Esophagus muscularis mucosa (tissue), 3 donors: ENCODE measurements at regions not wholly inside any gene's neighbourhood (a gene's known extent, or its start where the extent isn't known, plus 50 kb on each side); places are given as distances from the start of the nearest gene placed in this dataset.

ENCODE experiments used
- CTCF ChIP-seq, 3 experiments: fragments of 200-600 bp in 2 of 3; fragments of 450-650 bp in 1 of 3; sonication (generic) in 2 of 3; IDR thresholded peaks; one replicate each; pipeline ENCODE4 v1.5.1; 2017 to 2019; ENCODE audit warnings: antibody characterized with exemption in 3 of 3, mild to moderate bottlenecking in 2 of 3, moderate library complexity in 1 of 3
- POLR2A ChIP-seq: fragments of 450-650 bp; IDR thresholded peaks from one replicate; pipeline ENCODE4 v1.6.1; 2017; ENCODE audit warnings: antibody characterized with exemption, moderate library complexity, mild to moderate bottlenecking, low read depth
- POLR2AphosphoS5 ChIP-seq, 2 donors: sonication (generic); formaldehyde crosslinking; IDR thresholded peaks; one replicate each; pipeline ENCODE4 v1.6.1; 2017; ENCODE audit warnings: antibody characterized with exemption in 2 of 2

DNA sequence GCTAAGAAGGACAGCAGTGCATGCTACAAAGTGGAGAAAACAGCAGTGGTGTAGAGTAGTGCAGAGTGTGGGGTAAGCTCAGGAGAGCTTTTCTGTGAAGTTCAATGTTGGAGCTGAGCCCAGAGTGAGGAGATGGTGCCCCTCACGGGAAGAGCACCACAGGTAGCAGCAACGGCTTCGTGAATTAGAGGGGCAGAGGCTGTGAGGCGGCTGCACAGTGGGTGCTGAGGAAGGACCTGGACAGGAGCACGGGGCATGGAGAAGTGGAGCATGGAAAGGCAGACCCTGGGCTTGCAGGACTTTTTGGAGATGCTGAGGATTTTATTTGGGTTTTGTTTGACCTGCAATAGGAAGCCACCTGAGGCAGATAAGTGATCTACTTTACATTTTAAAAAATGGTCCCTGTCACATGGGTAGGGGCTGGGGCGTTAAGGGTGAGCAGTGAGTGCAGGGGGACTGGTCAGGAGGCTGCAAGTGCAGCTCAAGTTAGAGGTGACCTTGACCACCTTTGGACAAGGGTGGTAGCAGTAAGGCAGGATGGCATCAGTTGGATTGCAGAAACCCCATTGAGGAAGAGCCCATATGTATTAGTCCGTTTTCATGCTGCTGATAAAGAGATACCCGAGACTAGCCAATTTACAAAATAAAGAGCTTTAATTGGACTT is 85.0 kb downstream of the MYCN start:
- TF ChIP-seq CTCF (IDR thresholded peaks at IDR 0.05), result no peak
- no peak for TF ChIP-seq POLR2A
- no peak for TF ChIP-seq POLR2AphosphoS5 (IDR thresholded peaks at IDR 0.05)
